Body of pancreas (tissue), 4 donors: ENCODE measurements at regions not wholly inside any gene's neighbourhood (a gene's known extent, or its start where the extent isn't known, plus 50 kb on each side); places are given as distances from the start of the nearest gene placed in this dataset.

ENCODE experiments used
- POLR2A ChIP-seq, 3 donors: fragments of 450-650 bp; IDR thresholded peaks; one replicate each; pipeline ENCODE4 v1.6.1; 2016; ENCODE audit warnings: antibody characterized with exemption in 3 of 3, mild to moderate bottlenecking in 2 of 3
- TF ChIP-seq, protein P1 (sequence below), 7 experiments: fragments of 450-650 bp in 4 of 7; fragments of 200-600 bp in 3 of 7; sonication (generic) in 3 of 7; IDR thresholded peaks; one replicate each; pipeline ENCODE4 v1.5.1; 2016 to 2019; ENCODE audit warnings: antibody characterized with exemption in 7 of 7

- TF ChIP-seq, protein P1, sequence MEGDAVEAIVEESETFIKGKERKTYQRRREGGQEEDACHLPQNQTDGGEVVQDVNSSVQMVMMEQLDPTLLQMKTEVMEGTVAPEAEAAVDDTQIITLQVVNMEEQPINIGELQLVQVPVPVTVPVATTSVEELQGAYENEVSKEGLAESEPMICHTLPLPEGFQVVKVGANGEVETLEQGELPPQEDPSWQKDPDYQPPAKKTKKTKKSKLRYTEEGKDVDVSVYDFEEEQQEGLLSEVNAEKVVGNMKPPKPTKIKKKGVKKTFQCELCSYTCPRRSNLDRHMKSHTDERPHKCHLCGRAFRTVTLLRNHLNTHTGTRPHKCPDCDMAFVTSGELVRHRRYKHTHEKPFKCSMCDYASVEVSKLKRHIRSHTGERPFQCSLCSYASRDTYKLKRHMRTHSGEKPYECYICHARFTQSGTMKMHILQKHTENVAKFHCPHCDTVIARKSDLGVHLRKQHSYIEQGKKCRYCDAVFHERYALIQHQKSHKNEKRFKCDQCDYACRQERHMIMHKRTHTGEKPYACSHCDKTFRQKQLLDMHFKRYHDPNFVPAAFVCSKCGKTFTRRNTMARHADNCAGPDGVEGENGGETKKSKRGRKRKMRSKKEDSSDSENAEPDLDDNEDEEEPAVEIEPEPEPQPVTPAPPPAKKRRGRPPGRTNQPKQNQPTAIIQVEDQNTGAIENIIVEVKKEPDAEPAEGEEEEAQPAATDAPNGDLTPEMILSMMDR (IDR thresholded peaks at IDR 0.05), result no peak
- no peak for TF ChIP-seq POLR2A (IDR thresholded peaks at IDR 0.05)
Measured at GRCh38 chrX:99549381-99549780, 860.7 kb downstream of the PCDH19 start.
